ENCODE measurements at regions not wholly inside any gene's neighbourhood (a gene's known extent, or its start where the extent isn't known, plus 50 kb on each side); places are given as distances from the start of the nearest gene placed in this dataset.
"Not testable (repeated sequence)": the region's sequence is repeated elsewhere in the genome, so short reads cannot be mapped to it uniquely, and the experiment has no call there.

GRCh38 chr22:23424551-23425068, 155.5 kb downstream of the IGLL1 start:
- TF ChIP-seq BHLHE40 (IDR thresholded peaks at IDR 0.05; ENCODE audit: borderline replicate concordance); FOXA1 (IDR thresholded peaks at IDR 0.05); CTBP1 (IDR thresholded peaks at IDR 0.05; ENCODE audit: borderline replicate concordance); NFRKB (IDR thresholded peaks at IDR 0.05); TARDBP (IDR thresholded peaks at IDR 0.05): not testable (repeated sequence)
